HG03066 (cell line): ENCODE measurements at regions not wholly inside any gene's neighbourhood (a gene's known extent, or its start where the extent isn't known, plus 50 kb on each side); places are given as distances from the start of the nearest gene placed in this dataset.
"Not testable (repeated sequence)": the region's sequence is repeated elsewhere in the genome, so short reads cannot be mapped to it uniquely, and the experiment has no call there.

ENCODE experiments used
- ATAC-seq: cut with Tn5 transposase; IDR thresholded peaks from one replicate; pipeline ENCODE4 v1.9.1; 2021; ENCODE audit warnings: low read depth; ENCODE audit not compliant: unreplicated experiment

DNA sequence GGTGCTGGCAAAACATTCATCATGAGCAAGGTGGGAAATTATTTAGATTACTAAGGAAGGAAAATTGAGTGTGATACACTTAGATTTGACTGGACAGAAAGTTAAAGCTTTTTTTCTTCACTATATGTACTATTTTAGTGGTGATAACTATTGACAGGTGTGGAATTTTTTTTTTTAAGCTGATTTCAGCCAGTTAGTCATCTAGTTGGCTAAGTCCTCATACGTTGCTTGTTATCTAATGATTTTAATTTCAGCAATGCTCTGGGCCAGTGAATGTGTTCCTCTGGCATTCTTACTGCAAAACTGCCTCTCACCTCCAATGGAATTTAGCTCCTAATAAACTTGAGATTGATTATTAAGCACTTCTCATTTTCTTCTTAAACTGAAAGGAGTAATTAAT, 1223.2 kb upstream of the ACVR2A start:
- ATAC-seq: no peak

- no peak for ATAC-seq
These were observed 1229.1 kb upstream of the ACVR2A start for GRCh38 chr2:146615778-146616177.

- no peak for ATAC-seq
These were observed 1236.3 kb upstream of the ACVR2A start for GRCh38 chr2:146608490-146608889.

DNA sequence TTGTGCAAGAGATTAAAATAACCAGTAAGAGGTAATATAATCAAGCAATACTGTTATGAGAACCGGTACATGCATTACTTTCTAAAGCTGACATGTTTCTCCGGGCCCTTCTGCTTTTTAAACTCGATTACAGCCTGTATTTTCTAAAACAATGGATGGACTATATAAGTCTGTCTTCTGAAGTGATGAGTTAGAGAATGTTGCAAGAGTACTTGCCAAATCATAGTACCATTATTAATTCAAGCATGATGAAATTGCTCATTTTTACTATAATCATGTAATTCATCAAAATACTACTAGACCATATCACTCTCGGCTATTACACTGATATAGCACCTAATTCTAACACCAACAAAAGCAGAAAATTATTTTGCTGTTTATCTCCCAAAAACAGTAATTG, 1240.3 kb upstream of the ACVR2A start:
- ATAC-seq: no peak

GRCh38 chr2:146602856-146603255, 1242.0 kb upstream of the ACVR2A start:
- ATAC-seq: no peak

DNA sequence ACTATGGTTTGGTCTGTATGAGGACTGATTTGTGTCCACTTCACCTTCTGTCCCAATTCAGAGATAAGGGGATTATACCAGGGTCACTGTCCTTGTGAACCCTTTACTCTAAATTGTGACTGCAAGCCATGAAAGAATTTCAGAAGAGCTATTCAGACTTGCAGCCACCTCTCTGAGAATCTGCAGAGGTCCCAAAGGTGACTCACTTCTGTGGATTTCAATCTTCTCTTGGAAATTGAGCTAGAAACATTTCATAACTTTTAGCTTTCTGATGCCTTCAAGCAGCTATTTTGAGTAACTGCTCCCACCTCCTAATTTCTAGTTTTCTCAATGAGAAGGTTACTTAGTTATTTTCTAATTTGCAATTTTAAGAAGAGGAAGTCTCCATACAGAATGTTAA, 1242.4 kb upstream of the ACVR2A start:
- no peak for ATAC-seq

- ATAC-seq: no peak
These were observed 1246.0 kb upstream of the ACVR2A start for GRCh38 chr2:146598791-146599190.

DNA sequence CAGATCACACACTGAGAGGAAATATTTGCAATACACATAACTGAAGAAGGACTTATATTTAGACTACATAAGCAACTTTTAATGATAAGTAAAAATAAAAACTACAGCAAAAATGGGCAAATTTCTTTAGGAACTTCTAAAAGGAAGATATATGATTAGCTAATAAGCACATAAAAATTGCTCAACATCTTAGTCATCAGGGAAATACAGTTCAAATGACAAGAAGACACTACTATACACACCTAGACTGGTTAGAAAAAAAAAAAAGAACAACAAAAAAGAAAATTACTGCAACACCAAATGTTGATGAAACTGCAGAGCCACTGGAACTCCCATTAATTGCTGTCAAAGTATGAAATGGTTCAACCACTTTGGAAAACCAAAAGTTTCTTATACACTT, 1247.5 kb upstream of the ACVR2A start:
- no peak for ATAC-seq

DNA sequence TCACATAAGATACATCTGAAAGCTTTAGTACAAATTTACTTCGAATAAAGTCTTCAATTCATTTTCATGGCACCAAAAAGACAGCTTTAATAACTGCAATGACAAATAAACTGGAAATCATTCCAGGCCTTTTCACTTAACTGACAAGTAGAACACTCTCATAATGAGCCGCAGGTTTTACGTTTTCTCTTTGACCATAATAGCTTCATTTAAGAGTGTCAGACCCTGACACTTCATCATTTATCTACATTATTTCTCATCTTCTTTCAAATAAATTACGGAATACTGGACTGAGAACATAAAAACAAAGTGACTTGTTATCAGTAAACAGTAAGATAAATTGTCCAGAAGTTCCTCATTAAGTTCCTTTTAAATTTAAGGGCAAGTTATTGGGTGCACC, 1252.9 kb upstream of the ACVR2A start:
- no peak for ATAC-seq

- ATAC-seq: no peak
These were observed 1257.5 kb upstream of the ACVR2A start for GRCh38 chr2:146587291-146587713.

DNA sequence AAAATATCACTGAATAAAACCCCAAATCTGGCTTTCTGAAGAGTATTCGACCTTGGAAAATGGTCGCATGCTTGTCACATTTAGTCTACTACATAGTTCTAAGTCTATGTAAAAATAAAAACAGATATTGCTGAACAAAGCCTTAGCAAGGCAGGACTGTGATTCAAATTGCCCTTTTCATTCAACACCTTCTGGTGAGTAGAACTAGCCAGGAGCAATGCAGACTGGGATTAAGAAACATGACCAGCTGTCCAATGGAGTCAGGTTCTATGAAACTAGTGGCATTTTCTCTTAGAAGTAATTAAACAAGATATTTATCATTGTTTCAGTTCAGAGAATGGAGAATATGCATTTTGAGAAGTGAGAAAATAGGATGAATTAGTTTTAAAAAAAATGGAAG, 1260.5 kb upstream of the ACVR2A start:
- no peak for ATAC-seq

GRCh38 chr2:146579147-146579930, 1265.5 kb upstream of the ACVR2A start:
- ATAC-seq: no peak

- no peak for ATAC-seq
These were observed 1268.3 kb upstream of the ACVR2A start for GRCh38 chr2:146576339-146577111.

DNA sequence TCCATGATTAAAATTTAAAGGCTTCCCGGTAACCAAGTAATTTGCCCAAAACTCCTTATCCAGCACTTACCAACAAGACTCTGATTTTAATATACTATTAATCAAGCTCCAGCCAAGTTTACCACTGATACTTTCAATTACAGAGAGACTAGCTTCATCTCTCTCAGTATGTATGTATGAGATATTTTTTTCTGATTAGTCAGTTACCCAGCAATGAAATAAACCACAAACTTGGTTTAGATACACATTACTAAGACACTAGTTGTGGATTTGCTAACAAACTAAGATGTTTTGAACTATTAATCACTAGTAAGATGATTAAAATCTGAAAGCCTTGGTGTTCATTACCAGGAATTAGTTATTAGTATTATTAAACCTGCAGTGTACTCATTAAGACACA, 1272.2 kb upstream of the ACVR2A start:
- no peak for ATAC-seq

GRCh38 chr2:146561996-146562395, 1282.8 kb upstream of the ACVR2A start:
- no peak for ATAC-seq

DNA sequence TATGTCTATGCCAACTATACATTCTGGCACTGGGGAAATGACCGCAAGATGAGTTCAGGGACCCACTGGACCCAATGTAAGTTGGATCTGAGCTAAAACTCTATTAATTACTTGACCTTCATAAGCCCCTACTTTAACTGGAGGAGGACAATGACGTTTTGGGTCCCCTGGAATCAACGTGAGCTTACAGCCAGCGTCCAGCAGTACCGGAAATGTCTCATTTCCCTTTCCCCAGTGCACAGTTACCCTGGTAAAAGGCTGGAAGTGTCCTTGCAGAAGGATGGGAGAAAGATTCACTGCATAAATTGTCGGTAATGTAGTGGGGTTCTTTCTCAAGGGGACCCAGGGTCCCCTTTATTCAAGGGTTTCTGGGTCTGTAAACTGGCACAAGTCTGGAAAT, 1297.6 kb upstream of the ACVR2A start:
- no peak for ATAC-seq

DNA sequence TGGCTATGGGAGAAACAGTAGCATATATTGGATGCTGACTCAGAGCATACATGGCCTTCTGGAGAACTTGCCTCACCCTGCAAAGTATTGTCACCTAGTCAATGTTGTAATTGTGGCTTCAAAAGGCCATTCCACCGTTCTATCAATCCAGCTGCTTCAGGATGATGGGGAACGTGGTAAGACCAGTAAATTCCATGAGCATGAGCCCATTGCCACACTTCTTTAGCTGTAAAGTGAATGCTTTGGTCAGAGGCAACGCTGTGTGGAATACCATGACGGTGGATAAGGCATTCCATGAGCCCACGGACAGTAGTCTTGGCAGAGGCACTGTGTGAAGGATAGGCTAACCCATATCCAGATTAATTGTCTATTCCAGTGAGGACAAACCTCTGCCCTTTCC, 1300.1 kb upstream of the ACVR2A start:
- no peak for ATAC-seq

- no peak for ATAC-seq
These were observed 1302.9 kb upstream of the ACVR2A start for GRCh38 chr2:146541896-146542295.

- ATAC-seq: no peak
These were observed 1304.4 kb upstream of the ACVR2A start for GRCh38 chr2:146540271-146540932.

GRCh38 chr2:146539739-146540138, 1305.1 kb upstream of the ACVR2A start:
- ATAC-seq: not testable (repeated sequence)

DNA sequence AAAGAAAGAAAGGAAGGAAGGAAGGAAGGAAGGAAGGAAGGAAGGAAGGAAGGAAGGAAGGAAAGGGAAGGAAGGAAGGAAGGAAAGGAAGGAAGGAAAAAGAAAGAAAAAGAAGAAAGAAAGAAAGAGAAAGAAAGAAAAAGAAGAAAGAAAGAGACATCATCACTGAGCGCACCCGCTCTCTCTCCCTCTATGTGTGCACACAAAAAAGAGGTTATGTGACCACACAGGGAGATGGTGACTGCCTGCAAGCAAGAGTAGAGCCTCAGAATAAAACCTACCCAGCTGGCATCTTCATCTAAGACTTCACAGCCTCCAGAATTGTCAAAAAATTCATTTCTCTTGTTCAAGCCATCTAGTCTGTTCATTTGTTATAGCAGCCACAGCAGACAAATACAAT, 1307.4 kb upstream of the ACVR2A start:
- ATAC-seq: no peak
